Nephron (organoid): ENCODE measurements at regions not wholly inside any gene's neighbourhood (a gene's known extent, or its start where the extent isn't known, plus 50 kb on each side); places are given as distances from the start of the nearest gene placed in this dataset.

Experiments
- H3K27ac Mint-ChIP-seq, 3 experiments: 2 replicates each; pipeline ENCODE4 v1.8.0; 2020; ENCODE audit warnings: mixed read lengths in 3 of 3, mild to moderate bottlenecking in 2 of 3, moderate library complexity in 1 of 3
- H3K27me3 Mint-ChIP-seq: 2 replicates; pipeline ENCODE4 v1.8.0; 2021; ENCODE audit warnings: low read depth, mild to moderate bottlenecking, moderate library complexity, mixed read lengths
- H3K36me3 Mint-ChIP-seq: 2 replicates; pipeline ENCODE4 v1.8.0; 2020; ENCODE audit warnings: low read depth, mixed read lengths
- H3K4me1 Mint-ChIP-seq: 2 replicates; pipeline ENCODE4 v1.8.0; 2020; ENCODE audit warnings: mixed read lengths
- H3K4me3 Mint-ChIP-seq, 3 experiments: 2 replicates each; pipeline ENCODE4 v1.8.0; 2020; ENCODE audit warnings: mild to moderate bottlenecking in 3 of 3, mixed read lengths in 3 of 3, moderate library complexity in 2 of 3
- H3K9me3 Mint-ChIP-seq: 2 replicates; pipeline ENCODE4 v1.8.0; 2020; ENCODE audit warnings: mixed read lengths
- TF ChIP-seq, protein P1 (sequence below), 3 experiments: fragments of 200-600 bp; sonication (generic); IDR thresholded peaks; one replicate each; pipeline ENCODE4 v1.5.0; 2021; ENCODE audit warnings: antibody characterized with exemption in 3 of 3; ENCODE audit not compliant: unreplicated experiment in 3 of 3

DNA sequence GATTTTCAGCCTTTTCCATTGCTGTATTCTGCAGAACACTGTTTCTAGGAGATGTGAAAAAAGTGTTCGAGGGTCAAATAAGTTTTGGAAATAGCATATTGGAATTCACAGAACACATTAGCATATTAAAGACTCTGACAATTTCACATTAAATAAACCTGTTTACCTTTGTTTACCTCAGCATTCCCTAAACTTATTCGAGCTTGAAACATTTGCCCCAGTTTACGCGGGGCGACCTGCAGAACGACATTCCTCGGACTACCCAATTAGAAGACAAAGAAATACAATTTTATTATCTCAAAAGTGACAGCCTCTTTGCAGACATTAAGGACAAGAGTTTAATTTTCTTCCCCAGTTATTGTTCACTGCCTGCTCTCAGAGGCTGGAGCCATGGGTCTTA is 110.3 kb upstream of the NFIB start:
- no peak overlapping the region for H3K4me3 Mint-ChIP-seq
- TF ChIP-seq, protein P1, sequence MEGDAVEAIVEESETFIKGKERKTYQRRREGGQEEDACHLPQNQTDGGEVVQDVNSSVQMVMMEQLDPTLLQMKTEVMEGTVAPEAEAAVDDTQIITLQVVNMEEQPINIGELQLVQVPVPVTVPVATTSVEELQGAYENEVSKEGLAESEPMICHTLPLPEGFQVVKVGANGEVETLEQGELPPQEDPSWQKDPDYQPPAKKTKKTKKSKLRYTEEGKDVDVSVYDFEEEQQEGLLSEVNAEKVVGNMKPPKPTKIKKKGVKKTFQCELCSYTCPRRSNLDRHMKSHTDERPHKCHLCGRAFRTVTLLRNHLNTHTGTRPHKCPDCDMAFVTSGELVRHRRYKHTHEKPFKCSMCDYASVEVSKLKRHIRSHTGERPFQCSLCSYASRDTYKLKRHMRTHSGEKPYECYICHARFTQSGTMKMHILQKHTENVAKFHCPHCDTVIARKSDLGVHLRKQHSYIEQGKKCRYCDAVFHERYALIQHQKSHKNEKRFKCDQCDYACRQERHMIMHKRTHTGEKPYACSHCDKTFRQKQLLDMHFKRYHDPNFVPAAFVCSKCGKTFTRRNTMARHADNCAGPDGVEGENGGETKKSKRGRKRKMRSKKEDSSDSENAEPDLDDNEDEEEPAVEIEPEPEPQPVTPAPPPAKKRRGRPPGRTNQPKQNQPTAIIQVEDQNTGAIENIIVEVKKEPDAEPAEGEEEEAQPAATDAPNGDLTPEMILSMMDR (IDR thresholded peaks at IDR 0.05; ENCODE audit: unreplicated experiment in 3 of 3), result no peak
- peaks cover 3% of the 10 kb centered on the region for H3K27me3 Mint-ChIP-seq
- H3K4me1 Mint-ChIP-seq, result peaks cover 78% of the 10 kb centered on the region
- H3K27ac Mint-ChIP-seq, result peak overlapping the region; percentile 96 to 100 (median 100)
- no peaks in the 10 kb centered on the region for H3K9me3 Mint-ChIP-seq
- H3K36me3 Mint-ChIP-seq, result no peaks in the 10 kb centered on the region

DNA sequence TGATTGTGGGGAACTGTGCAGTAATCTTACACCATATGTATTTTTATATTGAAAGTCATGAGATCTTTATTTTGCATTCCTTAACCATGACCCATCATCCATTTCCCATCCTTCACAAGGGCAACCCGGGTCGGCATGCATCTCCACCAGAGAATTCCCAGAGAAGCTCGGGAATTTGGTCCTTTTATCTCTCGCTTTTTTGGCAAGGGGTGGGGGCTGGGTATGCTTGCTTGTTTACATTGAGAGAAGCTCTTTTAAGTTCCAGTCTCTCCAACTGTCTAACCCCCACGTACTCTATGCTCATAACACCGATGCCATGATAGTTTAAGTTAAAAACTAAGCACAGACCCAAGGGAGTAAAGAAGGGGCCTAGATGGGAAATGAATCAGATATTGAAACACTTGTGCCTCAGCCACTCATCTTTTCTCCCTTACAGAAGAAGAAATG is 109.9 kb upstream of the NFIB start:
- peaks cover 79% of the 10 kb centered on the region for H3K4me1 Mint-ChIP-seq
- peaks cover 3% of the 10 kb centered on the region for H3K27me3 Mint-ChIP-seq
- H3K4me3 Mint-ChIP-seq, result peak overlapping the region in 2 of 3 experiments; percentile 6 to 14
- peak overlapping the region; percentile 96 to 100 (median 100) for H3K27ac Mint-ChIP-seq
- H3K36me3 Mint-ChIP-seq, result no peaks in the 10 kb centered on the region
- TF ChIP-seq, protein P1 (IDR thresholded peaks at IDR 0.05; ENCODE audit: unreplicated experiment in 3 of 3), result no peak
- H3K9me3 Mint-ChIP-seq, result no peaks in the 10 kb centered on the region

DNA sequence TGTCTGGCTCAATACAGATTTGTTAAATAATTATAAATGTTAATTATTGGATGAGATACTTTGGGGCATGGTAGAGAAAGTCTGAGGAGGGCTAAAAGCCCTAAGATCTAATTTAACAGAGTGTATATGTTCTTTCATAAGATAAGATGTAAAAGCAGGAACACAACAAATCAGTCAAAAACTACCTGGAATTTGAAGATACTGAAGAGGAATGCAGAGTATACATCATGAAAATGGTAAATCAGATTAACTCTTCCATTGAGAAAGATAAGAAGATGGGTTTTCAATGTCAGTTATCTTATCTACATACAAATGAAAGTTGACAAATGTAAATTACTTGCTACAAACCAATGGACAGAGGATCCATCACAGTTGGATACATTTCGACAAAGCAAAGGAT is 107.3 kb upstream of the NFIB start:
- Mint-ChIP-seq H3K27me3 (no peaks in the 10 kb centered on the region), H3K4me3 (no peak overlapping the region), H3K36me3 (peaks cover 3% of the 10 kb centered on the region), H3K4me1 (peaks cover 70% of the 10 kb centered on the region), H3K9me3 (no peaks in the 10 kb centered on the region), H3K27ac (peak overlapping the region; percentile 96 to 100 (median 100))
- TF ChIP-seq, protein P1 (IDR thresholded peaks at IDR 0.05; ENCODE audit: unreplicated experiment in 3 of 3), result no peak

DNA sequence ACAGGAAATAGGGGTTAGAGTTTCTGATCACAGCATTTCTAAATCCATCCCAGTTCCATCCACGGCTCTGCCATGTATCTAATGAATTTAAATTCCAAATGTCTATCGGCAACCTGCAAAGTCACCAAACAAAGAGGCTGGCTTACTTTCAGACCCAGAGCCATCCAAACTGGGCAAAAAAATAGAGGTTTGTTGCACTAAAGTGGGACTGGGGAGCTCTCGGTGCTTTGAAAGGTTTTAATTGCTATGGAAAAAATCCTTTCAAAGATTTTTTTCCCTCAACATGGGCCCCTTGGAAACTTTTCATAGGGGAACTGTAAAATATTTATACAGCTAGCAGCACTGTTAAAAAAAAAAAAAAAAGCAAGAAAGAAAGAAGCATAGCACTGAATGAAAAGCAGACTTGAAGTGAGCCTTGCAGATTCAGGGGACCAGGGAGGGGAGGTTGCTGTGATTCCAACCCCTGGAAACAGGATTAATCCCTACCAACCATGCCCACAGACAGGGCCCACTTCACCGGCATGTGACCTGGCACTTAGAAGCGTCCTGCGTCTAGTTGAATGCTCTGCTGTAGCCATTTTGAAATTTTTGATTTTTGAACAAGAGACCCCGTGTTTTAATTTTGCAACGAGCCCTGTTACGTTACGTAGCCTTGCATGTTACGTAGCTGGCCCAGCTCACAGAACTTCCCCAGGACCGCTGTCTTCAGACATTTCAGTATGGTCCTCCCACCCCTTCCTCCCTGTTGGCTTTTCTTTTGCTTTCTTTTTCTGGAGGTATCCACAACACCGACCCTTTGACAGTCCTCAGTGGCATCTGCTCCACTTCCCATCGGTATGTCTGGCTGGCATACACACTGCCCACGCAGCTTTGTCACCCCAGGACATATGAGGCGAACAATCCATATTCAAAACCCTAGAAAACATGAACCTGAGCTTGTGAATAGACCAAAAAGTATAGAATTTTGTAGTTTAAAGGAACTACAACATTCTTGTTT is 105.3 kb upstream of the NFIB start:
- Mint-ChIP-seq H3K9me3 (peaks cover 3% of the 10 kb centered on the region), H3K4me3 (peak overlapping the region; percentile 32 to 82 (median 58)), H3K36me3 (peaks cover 3% of the 10 kb centered on the region), H3K27ac (peak overlapping the region; percentile 100), H3K4me1 (peaks cover 56% of the 10 kb centered on the region), H3K27me3 (no peaks in the 10 kb centered on the region)
- TF ChIP-seq, protein P1 (IDR thresholded peaks at IDR 0.05; ENCODE audit: unreplicated experiment in 3 of 3), result no peak

DNA sequence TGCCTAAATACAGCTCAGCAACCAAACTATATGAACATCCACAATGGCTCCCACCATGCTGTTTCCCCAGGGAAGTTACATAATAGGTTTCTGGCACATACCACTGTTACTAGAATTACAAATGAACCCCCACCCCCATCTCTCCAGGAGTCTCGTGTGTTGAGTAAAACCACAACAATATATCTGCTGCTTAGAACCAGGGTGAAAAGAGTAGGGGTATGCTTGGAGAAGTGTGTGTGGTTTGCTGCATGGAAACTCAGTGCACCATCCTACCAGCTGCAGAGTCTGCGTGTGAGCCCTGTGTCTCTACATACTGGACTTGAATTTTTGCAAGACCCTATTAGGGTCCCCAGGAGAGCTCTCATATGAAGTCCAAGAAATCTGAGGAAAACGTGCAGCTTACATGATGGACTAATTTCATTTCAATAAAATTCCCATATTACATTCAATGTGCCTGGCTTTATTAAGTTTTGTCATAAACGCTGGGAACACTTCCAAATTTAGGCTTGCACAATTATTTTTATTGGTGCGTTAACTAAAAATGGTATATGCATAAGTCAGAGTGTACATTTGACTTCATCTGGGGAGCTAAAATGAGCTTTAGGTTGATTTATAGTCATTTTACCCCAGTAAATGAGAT is 104.5 kb upstream of the NFIB start:
- peaks cover 48% of the 10 kb centered on the region for H3K4me1 Mint-ChIP-seq
- H3K4me3 Mint-ChIP-seq, result peak overlapping the region; percentile 34 to 82 (median 48)
- H3K27me3 Mint-ChIP-seq, result no peaks in the 10 kb centered on the region
- H3K27ac Mint-ChIP-seq, result peak overlapping the region; percentile 100
- H3K36me3 Mint-ChIP-seq, result peaks cover 3% of the 10 kb centered on the region
- peaks cover 3% of the 10 kb centered on the region for H3K9me3 Mint-ChIP-seq
- TF ChIP-seq, protein P1 (IDR thresholded peaks at IDR 0.05; ENCODE audit: unreplicated experiment in 3 of 3), result no peak
